NCI-H82 treated with DMSO at 0.1 percent for 48 hours (cell line): ENCODE measurements at regions not wholly inside any gene's neighbourhood (a gene's known extent, or its start where the extent isn't known, plus 50 kb on each side); places are given as distances from the start of the nearest gene placed in this dataset.
"Not testable (repeated sequence)": the region's sequence is repeated elsewhere in the genome, so short reads cannot be mapped to it uniquely, and the experiment has no call there.

Experiments used
- DNase-seq: peaks from one replicate; lab custom pipeline; 2025; ENCODE audit not compliant: unreplicated experiment; lab: John Stamatoyannopoulos, UW

DNA sequence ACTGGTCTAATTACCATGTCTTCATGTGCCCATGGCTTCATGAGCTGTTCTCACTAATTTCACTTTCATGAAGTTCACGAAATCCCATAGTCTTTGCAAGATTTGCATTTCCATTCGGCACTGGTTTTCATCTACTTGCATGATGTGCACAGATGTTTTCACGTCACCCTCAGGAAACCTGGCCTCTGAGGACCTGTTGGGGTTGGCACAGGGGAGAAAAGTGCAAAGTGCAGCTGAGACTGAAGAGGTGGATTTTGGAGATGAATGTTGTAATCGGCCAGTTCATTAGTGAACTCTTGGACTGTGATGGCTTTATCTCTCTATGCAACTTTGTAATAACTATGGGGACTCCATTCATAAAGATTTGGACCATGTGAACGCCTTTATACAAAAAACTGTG lies 80.2 kb upstream of the SULF2 start:
- DNase-seq = no peak

DNA sequence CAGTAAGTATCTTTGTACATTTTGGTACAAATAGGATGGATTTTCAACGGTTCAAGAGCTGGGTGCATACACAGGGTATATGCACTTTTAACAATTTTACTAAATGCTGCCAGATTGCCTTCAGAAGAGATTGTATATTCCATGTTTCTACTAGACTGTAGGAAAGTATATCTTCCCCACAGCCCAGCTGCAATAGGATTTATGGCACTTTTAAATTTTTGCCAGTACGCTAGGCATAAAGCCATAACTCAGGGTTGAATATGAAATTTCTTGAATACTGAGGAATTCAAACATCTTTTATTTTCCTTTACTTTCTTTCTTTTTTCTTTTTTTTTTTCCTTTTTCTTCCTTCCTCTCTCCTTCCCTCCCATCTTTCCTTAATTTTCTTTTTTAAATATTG lies 78.7 kb upstream of the SULF2 start:
- DNase-seq = no peak

DNA sequence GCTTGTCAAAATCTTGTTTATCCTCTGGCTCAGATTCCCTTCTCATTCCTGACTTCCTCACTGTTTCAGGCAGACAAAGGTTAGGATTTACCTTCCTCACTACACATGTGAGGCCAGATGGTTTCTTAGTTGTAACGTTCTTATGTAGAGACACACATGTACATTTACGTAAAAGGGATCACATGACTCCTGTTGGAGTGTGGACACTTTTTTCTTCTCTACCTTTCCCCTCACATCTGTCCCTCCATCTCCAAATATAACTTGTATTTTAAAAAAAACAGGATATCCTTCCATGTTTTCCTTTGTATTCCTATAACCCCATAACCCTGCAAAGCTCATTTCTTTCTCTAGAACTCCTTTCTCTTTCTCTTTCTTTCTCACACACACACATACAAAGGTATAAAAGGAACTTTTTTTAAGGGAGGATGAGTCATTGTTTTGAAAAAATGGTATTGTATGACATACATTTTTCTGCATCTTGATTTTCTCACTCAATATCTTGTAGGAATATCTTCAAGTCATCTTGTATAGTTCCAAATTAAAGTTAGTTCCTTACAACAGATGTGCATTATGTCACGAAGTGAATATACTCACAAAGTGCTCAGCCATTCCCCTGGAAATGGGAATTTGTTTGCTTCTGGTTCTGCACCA lies 78.2 kb upstream of the SULF2 start:
- peak; percentile 44 for DNase-seq

DNA sequence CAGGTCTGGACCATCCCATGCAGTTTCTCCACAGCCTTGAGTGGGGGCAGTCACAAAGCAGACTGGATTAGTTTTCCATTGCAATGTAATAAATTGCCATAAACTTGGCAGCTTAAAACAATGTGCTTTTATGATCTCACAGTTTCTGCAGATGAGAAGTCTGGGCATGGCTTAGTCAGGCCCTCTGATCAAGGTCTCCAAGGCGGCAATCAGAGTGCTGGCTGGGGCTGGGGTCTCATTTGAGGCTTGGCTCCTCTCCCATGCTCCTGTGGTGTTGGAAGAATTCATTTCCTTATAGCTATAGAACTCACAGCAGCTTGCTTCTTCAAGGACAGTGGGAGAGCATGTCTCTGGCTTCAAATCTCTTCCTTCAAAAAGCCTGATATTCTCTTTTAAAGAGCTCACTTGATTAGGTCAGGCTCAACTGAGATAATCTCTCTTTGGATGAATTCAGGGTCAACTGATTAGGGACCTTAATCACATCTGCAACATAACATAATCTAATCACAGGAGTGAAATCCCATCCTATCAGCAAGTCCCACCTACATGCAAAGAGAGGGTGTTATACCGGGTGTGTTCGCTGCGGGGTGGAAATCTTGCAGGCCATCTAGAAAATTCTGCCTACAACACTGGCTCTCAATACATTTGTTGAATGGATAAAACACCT lies 77.4 kb upstream of the SULF2 start:
- DNase-seq = peak; percentile 52

DNA sequence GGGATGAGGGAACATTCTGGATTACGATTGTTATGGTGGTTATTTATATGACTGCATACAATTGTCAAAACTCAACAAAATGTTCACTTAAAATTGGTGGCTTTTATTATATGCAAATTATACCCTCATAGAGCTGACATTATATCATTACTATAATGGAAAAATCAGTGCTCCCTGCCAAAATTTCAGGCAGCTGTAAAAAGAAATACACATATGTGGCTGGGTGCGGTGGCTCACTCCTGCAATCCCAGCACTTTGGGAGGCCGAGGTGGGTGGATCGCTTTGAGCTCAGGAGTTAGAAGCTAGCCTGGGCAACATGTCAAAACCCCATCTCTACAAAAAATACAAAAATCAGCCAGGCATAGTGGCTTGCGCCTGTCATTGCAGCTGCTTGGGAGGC lies 75.8 kb upstream of the SULF2 start:
- no peak for DNase-seq

DNA sequence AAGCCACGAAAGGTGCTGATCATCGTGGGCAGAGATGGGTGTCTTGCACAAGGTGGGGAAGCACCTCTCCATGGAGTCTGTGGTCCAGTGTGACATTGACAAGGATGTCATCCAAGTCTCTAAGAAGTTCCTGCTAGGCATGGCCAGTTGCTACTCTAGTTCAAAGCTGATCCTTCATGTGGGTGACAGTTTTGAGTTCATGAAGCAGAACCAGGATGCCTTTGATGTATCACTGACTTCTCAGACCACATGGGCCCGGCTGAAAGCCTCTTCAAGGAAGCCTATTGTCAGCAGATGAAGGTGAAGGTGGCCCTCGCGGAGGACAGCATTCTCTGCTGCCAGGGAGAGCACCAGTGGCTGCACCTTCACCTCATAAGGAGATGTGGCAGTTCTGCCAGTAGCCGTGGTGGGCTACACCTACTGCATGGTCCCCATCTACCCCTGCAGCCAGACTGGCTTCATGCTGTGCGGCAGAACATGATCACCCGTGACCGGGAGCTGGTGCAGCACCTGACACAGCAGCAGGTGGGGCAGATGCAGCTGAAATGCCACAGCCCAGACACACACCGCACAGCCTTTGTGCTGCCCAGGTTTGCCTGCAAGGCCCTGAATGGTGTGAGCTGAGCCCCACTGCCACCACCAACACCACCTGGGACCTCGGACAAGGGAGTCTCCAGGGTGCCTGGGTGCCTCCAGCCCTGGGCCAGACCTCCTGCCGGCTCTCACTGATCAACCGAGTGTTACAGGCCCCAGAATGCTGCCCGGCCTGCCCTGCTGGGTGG lies 75.0 kb upstream of the SULF2 start:
- no peak for DNase-seq

DNA sequence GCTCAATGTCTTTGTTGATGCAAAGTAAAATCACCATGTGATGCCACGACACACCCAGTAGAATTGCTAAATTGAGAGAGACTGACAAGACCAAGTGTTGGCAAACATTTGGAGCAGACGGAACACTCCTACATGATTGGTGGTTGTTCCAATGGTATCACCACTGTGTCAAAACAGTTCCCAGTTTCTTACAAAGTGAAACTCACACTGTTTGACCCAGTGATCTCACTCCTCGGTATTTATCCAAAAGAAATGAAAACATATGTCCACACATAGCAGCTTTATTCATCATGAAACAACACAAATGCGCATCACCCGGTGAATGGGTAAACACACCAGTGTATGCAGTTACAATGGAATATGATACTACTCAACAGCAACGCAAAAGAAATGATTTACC lies 74.0 kb upstream of the SULF2 start:
- no peak for DNase-seq

DNA sequence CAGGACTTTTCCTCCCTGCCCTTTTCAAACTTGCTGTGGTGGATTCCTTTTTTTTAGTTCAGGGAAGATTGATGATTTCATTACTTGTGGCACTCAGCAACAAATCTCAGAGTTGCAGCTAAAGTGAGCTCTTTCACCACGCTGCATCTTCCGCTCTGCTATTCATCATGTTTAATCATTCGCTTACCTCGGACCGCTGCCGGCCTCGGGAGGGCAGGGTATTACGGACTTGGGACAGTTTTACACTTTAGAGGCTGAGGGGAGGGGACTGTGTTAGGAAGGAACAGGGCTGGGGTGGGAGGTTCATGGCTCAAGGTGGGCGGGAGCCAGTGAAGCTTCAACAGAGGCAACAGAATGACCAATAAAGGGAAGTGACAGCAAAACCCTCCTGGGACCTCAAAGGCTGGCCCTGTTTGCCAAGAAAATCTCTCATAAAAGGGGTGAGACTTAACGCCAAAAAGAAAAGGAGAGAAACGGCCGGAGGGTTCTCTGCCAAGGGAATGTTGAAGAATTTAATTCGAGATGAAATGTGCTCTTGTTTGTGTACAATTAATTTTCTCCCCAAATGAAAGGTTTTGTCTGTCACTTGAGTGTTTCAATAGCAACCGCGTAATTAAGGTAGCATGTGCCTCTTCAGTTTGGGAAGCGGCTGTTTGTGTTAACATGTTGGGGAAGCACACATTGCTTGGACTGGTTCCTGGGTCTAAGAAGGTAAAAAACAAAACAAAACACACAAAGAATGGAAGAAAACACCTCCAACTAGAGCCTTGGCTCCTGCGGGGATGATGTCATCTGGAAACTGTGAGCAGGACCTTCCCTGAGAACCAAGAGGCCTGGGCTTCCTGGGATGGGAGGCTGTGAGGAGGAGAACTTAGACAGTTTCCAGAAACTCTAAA lies 72.5 kb upstream of the SULF2 start:
- no peak for DNase-seq

DNA sequence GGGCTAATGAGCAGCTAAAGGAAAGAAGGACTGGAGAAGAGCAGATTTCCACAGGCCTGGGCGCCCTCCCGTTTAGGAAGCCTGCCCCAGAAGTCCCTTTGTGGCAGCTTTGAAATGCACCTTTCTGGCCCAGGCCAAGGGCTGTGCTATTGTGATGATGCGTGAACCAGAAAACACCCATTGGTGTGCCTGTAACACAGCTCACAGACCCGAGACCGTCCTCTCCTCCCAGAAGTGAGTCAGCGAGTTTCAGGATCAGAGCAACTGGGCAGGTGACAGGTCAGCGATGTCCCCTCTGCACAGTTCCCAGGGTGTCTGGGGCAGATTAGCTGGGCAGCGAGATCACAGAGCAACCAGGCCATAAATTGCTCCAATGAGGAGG lies 71.9 kb upstream of the SULF2 start:
- DNase-seq = no peak

DNA sequence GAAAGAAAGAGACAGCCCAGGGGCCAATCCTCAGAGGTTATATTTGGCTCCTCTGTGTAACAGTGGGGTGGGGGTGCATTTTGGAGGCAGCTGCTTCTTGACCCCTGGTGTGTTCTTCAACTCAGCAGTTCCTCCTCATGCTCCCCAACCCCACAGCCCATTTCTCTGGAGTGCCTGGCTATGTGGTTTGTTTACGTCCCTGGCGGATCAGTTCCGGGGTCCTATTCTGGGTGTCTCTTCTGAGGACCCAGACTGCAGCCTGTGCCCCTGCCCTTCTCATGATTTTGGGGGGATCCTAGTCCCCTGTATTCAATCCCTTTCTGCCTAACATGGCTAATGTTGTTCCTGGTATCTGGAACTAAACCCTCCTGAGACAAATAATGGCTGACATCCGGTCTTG lies 70.5 kb upstream of the SULF2 start:
- no peak for DNase-seq

DNA sequence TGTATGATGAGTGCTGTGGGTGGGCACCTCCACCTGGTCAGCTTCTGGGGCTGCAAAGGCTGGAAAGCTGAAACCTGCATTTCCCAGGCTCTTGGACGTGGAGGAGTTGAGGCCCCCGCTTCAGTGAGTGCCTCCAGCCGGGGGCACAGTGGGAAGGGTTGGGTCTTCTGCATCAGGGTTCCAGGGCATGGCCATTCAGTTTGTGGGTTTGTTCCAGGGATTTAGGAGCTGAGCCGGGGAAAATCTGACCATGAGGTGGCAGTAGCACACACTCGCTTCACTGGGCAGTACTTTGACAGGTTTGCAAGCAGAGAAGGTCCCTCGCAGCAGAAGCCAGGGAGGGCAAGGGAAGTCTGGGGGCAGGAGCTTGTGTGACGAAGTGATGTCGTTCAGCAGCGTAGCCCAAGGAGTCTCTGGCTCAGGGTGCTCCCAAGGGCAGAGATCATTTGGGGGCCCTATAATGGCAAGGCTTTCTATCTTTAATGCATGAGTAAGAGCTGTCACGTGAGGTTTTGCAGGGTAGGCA lies 69.5 kb upstream of the SULF2 start:
- peak; percentile 45 for DNase-seq

DNA sequence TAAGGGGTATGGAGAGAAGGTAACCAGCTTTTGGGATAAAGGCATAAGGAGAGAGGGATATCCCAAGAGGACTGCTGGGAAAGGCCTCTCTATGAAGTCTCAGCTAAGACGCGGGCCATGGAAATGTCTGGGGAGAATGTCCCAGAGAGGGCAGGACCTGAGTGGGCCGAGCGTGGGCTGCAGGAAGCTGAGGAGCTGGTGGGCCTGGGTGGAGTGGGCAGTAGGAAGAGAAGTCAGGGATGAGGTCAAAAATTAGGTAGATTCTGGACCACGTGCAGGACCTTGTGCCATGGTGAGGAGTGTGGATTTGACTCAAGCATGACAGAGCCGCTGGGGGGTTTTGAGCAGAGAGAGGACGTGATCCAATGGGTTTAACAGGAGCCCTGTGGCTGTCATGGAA lies 66.5 kb upstream of the SULF2 start:
- DNase-seq = no peak

DNA sequence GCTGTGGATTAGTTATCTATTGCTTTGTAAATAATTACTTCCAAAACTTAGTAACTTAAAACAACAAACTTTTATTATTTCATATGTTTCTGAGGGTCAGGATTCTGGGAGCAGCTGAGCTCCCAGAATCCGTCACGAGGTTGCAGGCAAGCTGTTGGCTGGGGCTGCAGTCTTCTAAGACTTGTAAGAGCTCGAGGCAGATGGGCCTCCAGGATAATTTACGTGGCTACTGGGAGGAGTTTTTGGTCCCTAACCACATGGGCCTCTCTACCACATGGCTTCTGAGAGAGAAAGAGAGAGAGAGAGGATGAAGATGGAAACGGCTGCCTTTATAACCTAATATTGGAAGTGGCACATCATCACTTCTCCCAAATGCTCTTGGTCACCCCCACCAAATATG lies 64.9 kb upstream of the SULF2 start:
- DNase-seq = peak; percentile 25

DNA sequence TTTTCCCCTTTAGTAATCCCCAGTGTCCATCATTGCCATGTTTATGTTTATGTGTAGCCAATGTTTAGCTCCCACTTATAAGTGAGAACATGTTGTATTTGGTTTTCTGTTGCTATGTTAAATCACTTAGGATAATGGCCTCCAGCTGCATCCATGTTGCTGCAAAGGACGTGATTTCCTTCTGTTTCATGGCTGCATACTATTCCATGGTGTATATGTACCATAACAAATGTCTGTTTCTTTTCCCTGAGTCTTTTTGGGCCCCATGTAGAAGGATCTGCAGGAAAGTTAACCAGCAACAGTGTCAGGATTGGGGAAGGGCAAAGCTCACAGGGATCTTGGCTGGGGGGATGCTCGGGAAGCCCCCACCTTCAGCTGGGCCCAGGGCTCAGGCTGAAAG lies 64.3 kb upstream of the SULF2 start:
- DNase-seq = no peak

DNA sequence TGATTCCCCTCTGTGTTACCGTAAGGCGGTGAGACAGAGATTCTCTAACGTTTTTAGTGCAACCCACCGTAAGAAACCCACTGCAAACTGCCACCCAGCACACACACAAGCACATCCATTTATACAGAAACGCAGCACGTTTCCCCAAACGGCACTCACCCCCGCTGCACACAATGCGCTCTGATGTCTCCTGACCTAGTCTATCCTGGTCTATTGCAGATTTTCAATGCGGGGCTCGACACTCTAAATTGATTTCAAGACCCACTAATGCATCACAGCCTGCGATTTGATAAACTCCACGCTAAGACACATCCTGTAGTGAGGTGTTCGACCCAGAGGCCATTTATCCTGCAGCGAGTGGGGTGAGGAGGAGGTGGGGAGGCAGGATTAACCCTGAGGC lies 63.7 kb upstream of the SULF2 start:
- no peak for DNase-seq

DNA sequence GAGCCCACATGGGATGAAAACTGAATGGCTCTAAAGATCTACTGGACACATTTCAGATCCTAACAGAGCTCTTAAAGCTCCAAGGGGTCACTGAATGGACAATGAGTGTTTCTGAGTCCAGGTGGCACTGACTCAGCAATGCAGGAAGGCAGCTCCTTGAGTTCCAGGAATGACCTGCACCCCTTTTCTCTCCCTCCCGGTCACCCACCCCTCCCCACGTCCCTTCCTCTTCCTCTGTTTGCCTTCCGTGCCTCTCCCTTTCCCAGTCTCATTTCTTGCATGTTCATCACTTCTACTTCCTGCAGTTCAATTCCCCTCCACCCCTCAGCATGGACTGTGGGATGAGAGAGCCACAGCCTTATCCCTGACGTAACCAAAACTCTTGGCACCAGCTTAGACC lies 63.3 kb upstream of the SULF2 start:
- DNase-seq = not testable (repeated sequence)

DNA sequence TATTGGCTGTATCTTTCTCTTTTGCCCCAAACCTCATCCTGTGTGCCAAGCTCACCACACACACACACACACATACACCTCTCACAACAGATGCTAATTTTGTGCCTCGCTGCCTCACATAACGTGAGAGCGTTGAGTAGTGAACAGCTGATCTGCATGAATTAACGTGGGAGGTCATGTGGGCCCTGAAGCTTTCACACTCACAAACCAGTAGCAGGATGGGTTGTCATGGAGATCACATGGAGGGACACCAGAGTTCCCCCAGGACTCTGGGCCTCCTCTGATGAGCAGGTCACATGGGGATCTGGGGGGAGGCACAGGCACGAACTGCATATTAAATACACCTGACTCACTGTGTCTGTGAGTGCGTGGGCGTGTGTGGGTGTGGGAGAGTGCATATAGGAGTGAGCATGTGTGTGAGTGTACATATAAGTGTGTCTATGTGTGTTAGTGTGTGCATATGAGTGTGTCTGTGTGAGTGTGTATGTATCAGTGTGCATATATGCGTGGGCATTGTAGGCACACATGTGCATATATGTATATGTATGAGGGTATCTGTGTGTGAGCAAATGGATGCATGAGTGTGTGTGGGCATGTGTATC lies 62.7 kb upstream of the SULF2 start:
- no peak for DNase-seq

DNA sequence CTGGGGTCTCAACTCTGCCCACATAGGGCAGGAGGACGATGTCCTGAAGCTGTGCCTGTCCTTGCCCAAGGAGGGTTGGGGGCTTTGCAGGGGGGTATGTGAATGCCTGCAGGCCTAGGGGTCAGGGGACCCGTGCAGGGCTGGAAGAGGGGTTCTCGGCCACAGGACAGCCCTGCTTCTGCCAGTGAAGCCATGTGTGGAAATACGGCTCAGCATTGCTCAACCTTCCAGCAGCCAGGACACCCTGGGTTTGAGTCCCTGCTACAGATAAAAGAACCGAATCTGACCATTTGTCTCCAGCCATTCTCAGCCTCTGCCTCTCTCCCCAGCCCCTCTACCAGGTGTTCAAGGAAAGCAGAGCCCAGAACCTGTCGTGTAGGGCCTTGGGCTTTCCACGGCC lies 61.9 kb upstream of the SULF2 start:
- not testable (repeated sequence) for DNase-seq

DNA sequence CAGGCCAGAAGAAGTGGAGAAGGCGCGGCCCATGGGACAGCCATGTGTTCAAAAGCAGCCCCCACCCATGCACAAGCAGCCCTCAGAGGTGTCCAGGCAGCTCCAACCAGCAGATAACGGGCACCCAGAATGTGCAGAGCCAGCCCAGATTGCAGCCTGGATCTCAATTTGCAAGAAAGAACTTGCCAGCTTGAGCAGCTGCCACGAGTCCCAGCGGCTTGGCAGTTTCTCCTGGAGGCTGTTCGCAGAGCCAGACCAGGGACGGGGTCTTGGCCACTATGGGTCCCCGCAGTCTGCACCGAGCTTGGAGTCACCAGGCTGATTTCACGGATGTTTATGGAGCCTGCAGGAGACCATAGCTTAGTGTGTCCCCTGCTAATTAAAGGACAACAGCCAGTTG lies 61.4 kb upstream of the SULF2 start:
- not testable (repeated sequence) for DNase-seq

DNA sequence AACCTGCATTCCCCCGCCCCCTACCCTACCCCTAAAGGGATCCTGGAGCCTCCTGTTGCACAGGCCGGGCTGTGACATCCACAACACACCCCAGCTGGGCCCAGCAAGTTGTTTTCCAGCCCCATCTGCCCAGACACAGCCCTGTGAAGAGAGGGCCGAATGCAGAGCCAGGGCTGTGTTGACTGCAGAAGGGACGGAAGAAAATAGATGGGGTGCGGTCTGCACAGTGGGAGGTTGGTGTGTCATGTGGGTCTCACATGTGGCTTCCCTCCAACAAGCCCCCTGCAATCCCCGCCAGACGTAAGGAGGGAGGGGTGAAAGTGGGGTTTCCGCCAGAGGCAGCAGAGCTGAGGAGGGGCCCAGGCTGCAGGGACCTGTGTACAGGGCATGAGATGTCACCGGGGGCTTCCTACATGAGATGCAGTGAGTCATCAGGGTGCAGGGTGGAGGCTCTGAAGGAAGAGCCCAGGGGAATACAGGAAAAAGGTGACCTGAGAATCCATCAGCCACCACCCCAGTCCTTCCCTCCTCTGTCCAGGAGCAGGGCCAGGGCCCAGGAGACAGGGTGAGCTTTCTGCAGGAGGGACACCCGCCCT lies 60.2 kb upstream of the SULF2 start:
- not testable (repeated sequence) for DNase-seq
